ENCODE measurements at regions not wholly inside any gene's neighbourhood (a gene's known extent, or its start where the extent isn't known, plus 50 kb on each side); places are given as distances from the start of the nearest gene placed in this dataset.

- WGBS, 2 donors: 62 to 83% methylated on average over 1 of the region's 1 CpG
- no peak for TF ChIP-seq POLR2AphosphoS5 (IDR thresholded peaks at IDR 0.05)
- no peak for TF ChIP-seq EP300 (IDR thresholded peaks at IDR 0.05)
- Histone ChIP-seq H3K9me3 (no peaks in the 10 kb centered on the region), H3K36me3 (no peaks in the 10 kb centered on the region), H3K4me1 (no peaks in the 10 kb centered on the region), H3K27me3 (no peaks in the 10 kb centered on the region), H3K27ac (no peak overlapping the region), H3K4me3 (no peak overlapping the region)
- ATAC-seq (ENCODE audit: low FRiP score in 2 of 2) (no peak), DNase-seq (no peak)
Observed at GRCh38 chr15:58277333-58277732, 139.2 kb downstream of the AQP9 start.

- no peak overlapping the region for H3K27ac ChIP-seq
- WGBS, 2 donors: 71 to 76% methylated on average over 3 of the region's 3 CpGs
- no peaks in the 10 kb centered on the region for H3K9me3 ChIP-seq
- no peaks in the 10 kb centered on the region for H3K4me1 ChIP-seq
- DNase-seq: no peak
- H3K4me3 ChIP-seq: no peak overlapping the region
- H3K27me3 ChIP-seq: no peaks in the 10 kb centered on the region
- ATAC-seq (ENCODE audit: low FRiP score in 2 of 2): no peak
- no peaks in the 10 kb centered on the region for H3K36me3 ChIP-seq
- TF ChIP-seq CTCF (IDR thresholded peaks at IDR 0.05) (no peak), POLR2A (IDR thresholded peaks at IDR 0.05) (no peak), EP300 (IDR thresholded peaks at IDR 0.05) (no peak), POLR2AphosphoS5 (IDR thresholded peaks at IDR 0.05) (no peak)
Observed at GRCh38 chr15:58279106-58279505, 140.9 kb downstream of the AQP9 start.

DNA sequence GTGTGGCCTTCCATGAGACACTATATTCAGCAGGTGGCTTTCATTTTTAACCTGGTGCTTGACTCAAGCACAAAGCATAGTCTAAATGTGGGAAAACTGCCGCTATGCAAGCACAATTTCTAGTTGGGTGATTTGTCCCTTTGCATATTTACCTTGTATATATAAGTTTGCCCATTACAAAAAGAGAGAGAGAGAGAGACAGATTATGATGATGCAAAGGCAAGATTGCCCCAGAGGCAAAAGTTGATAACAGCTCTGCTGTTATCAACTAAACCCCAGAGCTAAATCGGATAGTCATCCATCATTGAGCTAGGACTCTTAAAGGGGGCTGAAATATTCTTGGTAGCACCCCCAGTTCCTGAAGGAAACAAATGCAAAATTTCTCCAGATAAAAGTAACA, 141.5 kb downstream of the AQP9 start:
- Histone ChIP-seq H3K36me3 (no peaks in the 10 kb centered on the region), H3K27me3 (no peaks in the 10 kb centered on the region), H3K9me3 (no peaks in the 10 kb centered on the region), H3K27ac (no peak overlapping the region), H3K4me3 (no peak overlapping the region), H3K4me1 (no peaks in the 10 kb centered on the region)
- TF ChIP-seq POLR2AphosphoS5 (IDR thresholded peaks at IDR 0.05) (no peak), POLR2A (IDR thresholded peaks at IDR 0.05) (no peak), EP300 (IDR thresholded peaks at IDR 0.05) (no peak), CTCF (IDR thresholded peaks at IDR 0.05) (no peak)
- WGBS, 2 donors: 86 to 92% methylated on average over 2 of the region's 2 CpGs
- ATAC-seq (ENCODE audit: low FRiP score in 2 of 2): no peak
- DNase-seq: no peak

DNA sequence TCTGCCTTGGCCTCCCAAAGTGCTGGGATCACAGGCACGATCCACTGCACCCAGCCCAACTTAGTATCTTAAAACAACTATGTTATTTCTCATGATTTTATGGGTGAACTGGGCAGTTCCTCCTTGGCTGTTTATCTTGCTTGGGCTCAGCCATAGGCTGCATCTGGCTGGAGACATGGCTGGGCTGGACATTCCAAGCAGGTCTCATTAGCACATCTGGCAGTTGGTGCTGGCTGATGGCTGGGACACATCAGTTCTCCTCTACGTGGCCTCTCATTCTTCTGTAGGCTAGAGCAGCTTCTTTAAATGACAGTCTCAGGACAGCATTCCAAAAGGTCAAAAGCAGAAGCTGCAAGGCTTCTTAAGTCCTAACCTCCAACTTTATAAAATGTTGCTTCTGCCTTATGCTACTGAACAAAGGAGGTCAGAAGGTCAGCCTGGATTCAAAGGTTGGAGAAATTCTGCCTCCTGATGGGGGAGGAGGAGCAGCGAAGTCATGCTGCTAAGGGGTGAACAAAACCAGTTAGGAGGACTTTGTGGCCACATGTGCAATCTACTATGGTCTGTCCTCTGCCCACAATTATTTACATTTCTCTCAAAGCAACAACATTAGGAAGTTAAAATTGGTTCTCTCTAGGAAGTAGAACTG, 144.0 kb downstream of the AQP9 start:
- H3K27me3 ChIP-seq: no peaks in the 10 kb centered on the region
- no peak for ATAC-seq (ENCODE audit: low FRiP score in 2 of 2)
- H3K36me3 ChIP-seq: no peaks in the 10 kb centered on the region
- H3K4me1 ChIP-seq: no peaks in the 10 kb centered on the region
- no peak overlapping the region for H3K27ac ChIP-seq
- no peak for DNase-seq
- TF ChIP-seq POLR2A (IDR thresholded peaks at IDR 0.05): no peak
- TF ChIP-seq EP300 (IDR thresholded peaks at IDR 0.05): no peak
- no peak for TF ChIP-seq POLR2AphosphoS5 (IDR thresholded peaks at IDR 0.05)
- TF ChIP-seq CTCF (IDR thresholded peaks at IDR 0.05): no peak
- no peak overlapping the region for H3K4me3 ChIP-seq
- H3K9me3 ChIP-seq: no peaks in the 10 kb centered on the region
- WGBS, 2 donors: 75 to 80% methylated on average over 3 of the region's 3 CpGs

DNA sequence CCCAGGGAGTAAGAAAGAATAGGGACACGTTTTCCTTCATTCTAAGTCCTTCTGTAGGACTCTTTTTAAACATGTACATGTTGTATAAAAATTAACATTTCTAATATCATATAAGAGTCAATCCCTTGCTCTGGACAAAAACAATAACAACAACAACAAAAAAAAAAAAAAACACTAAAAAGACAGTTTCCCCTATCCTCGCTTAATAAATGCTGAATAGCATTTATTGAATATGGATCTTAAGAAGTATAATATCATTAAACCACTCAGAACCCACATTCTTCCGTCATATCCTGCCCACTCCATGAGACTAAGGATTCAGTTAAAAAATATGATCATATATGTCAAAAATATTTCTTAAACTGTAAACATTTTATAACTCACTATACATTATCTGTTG, 145.1 kb downstream of the AQP9 start:
- H3K4me1 ChIP-seq: no peaks in the 10 kb centered on the region
- no peak overlapping the region for H3K27ac ChIP-seq
- DNase-seq (no peak), ATAC-seq (ENCODE audit: low FRiP score in 2 of 2) (no peak)
- H3K4me3 ChIP-seq: no peak overlapping the region
- no peaks in the 10 kb centered on the region for H3K9me3 ChIP-seq
- 92 to 96% methylated on average over 3 of the region's 3 CpGs for WGBS, 2 donors
- H3K36me3 ChIP-seq: no peaks in the 10 kb centered on the region
- TF ChIP-seq POLR2AphosphoS5 (IDR thresholded peaks at IDR 0.05) (no peak), POLR2A (IDR thresholded peaks at IDR 0.05) (no peak), CTCF (IDR thresholded peaks at IDR 0.05) (no peak), EP300 (IDR thresholded peaks at IDR 0.05) (no peak)
- no peaks in the 10 kb centered on the region for H3K27me3 ChIP-seq

Data from upper lobe of left lung (tissue), 6 donors.